HEK293 (cell line): ENCODE measurements at regions not wholly inside any gene's neighbourhood (a gene's known extent, or its start where the extent isn't known, plus 50 kb on each side); places are given as distances from the start of the nearest gene placed in this dataset.

Experiments
- CTCF ChIA-PET: fragments of 350-600 bp; formaldehyde crosslinking; extraction: SDS; loops from one replicate; lab custom pipeline; 2021; ENCODE audit warnings: antibody characterized with exemption; lab: Yijun Ruan, JAX
- POLR2A ChIA-PET: fragments of 300-600 bp; formaldehyde crosslinking; extraction: SDS; loops from one replicate; lab custom pipeline; 2020; ENCODE audit warnings: antibody characterized with exemption, inconsistent platforms; lab: Yijun Ruan, JAX
- H3K27ac ChIP-seq: fragments of 200-500 bp; sonication (Bioruptor generic); 2 replicates; pipeline ENCODE4 v1.5.1; 2014; ENCODE audit warnings: low read depth, low read length, control low read depth, inconsistent platforms; ENCODE audit errors: extremely low read depth
- H3K36me3 ChIP-seq, 2 experiments: fragments of 200-500 bp in 1 of 2; sonication (Bioruptor generic) in 1 of 2; 1 replicate in 1 of 2; 2 replicates in 1 of 2; pipeline ENCODE4 v1.5.1; 2014 to 2017; ENCODE audit warnings: inconsistent platforms in 2 of 2, low read length in 2 of 2; ENCODE audit not compliant: control insufficient read depth in 2 of 2, insufficient read depth in 1 of 2
- H3K4me1 ChIP-seq: fragments of 200-500 bp; sonication (Bioruptor generic); 2 replicates; pipeline ENCODE4 v1.5.1; 2014; ENCODE audit warnings: mild to moderate bottlenecking, low read length, inconsistent platforms; ENCODE audit not compliant: control insufficient read depth, insufficient read depth
- H3K4me3 ChIP-seq: 2 replicates; pipeline ENCODE4 v1.5.1; 2011; ENCODE audit warnings: low read depth, mild to moderate bottlenecking, control low read depth, low read length, moderate library complexity
- H3K9me3 ChIP-seq: fragments of 200-500 bp; sonication (Bioruptor generic); 2 replicates; pipeline ENCODE4 v1.5.1; 2014; ENCODE audit warnings: low read depth, low read length, inconsistent platforms; ENCODE audit not compliant: control insufficient read depth, insufficient read depth
- HOXD13 ChIP-seq: sonication (generic); formaldehyde crosslinking; IDR thresholded peaks from 2 replicates; pipeline ENCODE4 v1.8.0; 2022; ENCODE audit warnings: missing genetic modification reagents, borderline replicate concordance
- KLF7 ChIP-seq: fragments of 450-650 bp; formaldehyde crosslinking; IDR thresholded peaks from 2 replicates; pipeline ENCODE4 v1.5.1; 2016; ENCODE audit warnings: missing biosample characterization, missing genetic modification characterization, borderline replicate concordance
- PRDM2 ChIP-seq: fragments of 450-650 bp; formaldehyde crosslinking; IDR thresholded peaks from 2 replicates; pipeline ENCODE4 v1.5.1; 2016; ENCODE audit warnings: missing biosample characterization, missing genetic modification characterization, borderline replicate concordance
- SALL2 ChIP-seq: fragments of 450-650 bp; formaldehyde crosslinking; IDR thresholded peaks from 2 replicates; pipeline ENCODE4 v1.5.0; 2017; ENCODE audit warnings: missing biosample characterization, mild to moderate bottlenecking, missing genetic modification characterization, borderline replicate concordance
- SETDB1 ChIP-seq: IDR thresholded peaks from one replicate; pipeline ENCODE4 v1.6.1; 2017; ENCODE audit warnings: mild to moderate bottlenecking, low read length, moderate library complexity, mixed read lengths; ENCODE audit not compliant: insufficient read length
- ZBTB7A ChIP-seq: fragments of 450-650 bp; formaldehyde crosslinking; IDR thresholded peaks from 2 replicates; pipeline ENCODE4 v1.5.1; 2016; ENCODE audit warnings: low read depth, missing biosample characterization, missing genetic modification characterization
- ZFP3 ChIP-seq: fragments of 450-650 bp; formaldehyde crosslinking; IDR thresholded peaks from 2 replicates; pipeline ENCODE4 v1.5.1; 2016; ENCODE audit warnings: low read depth, missing biosample characterization, missing genetic modification characterization
- ZFP69B ChIP-seq: fragments of 450-650 bp; formaldehyde crosslinking; IDR thresholded peaks from 2 replicates; pipeline ENCODE4 v1.5.1; 2016; ENCODE audit warnings: missing biosample characterization, missing genetic modification characterization
- ZNF138 ChIP-seq: fragments of 450-650 bp; formaldehyde crosslinking; IDR thresholded peaks from 2 replicates; pipeline ENCODE4 v1.5.1; 2016; ENCODE audit warnings: missing biosample characterization, missing genetic modification characterization, borderline replicate concordance
- ZNF184 ChIP-seq: fragments of 450-650 bp; IDR thresholded peaks from 2 replicates; pipeline ENCODE4 v1.5.1; 2018; ENCODE audit warnings: missing biosample characterization, mild to moderate bottlenecking, missing genetic modification characterization
- ZNF2 ChIP-seq: fragments of 450-650 bp; formaldehyde crosslinking; IDR thresholded peaks from 2 replicates; pipeline ENCODE4 v1.5.1; 2016; ENCODE audit warnings: missing biosample characterization, missing genetic modification characterization
- ZNF223 ChIP-seq: fragments of 450-650 bp; formaldehyde crosslinking; IDR thresholded peaks from 2 replicates; pipeline ENCODE4 v1.5.1; 2016; ENCODE audit warnings: missing biosample characterization, missing genetic modification characterization
- ZNF239 ChIP-seq: fragments of 450-650 bp; formaldehyde crosslinking; IDR thresholded peaks from 2 replicates; pipeline ENCODE4 v1.5.1; 2016; ENCODE audit warnings: missing biosample characterization, missing genetic modification characterization
- ZNF24 ChIP-seq: fragments of 450-650 bp; formaldehyde crosslinking; IDR thresholded peaks from 2 replicates; pipeline ENCODE4 v1.5.1; 2016; ENCODE audit warnings: missing biosample characterization, missing genetic modification characterization
- ZNF248 ChIP-seq: fragments of 450-650 bp; formaldehyde crosslinking; IDR thresholded peaks from 2 replicates; pipeline ENCODE4 v1.5.1; 2017; ENCODE audit warnings: missing biosample characterization, missing genetic modification characterization
- ZNF37A ChIP-seq: fragments of 450-650 bp; IDR thresholded peaks from 2 replicates; pipeline ENCODE4 v1.5.1; 2018; ENCODE audit warnings: missing biosample characterization, missing genetic modification characterization
- ZNF473 ChIP-seq: fragments of 450-650 bp; formaldehyde crosslinking; IDR thresholded peaks from 2 replicates; pipeline ENCODE4 v1.5.1; 2017; ENCODE audit warnings: missing biosample characterization, missing genetic modification characterization
- ZNF488 ChIP-seq: fragments of 450-650 bp; formaldehyde crosslinking; IDR thresholded peaks from 2 replicates; pipeline ENCODE4 v1.5.1; 2016; ENCODE audit warnings: missing biosample characterization, missing genetic modification characterization
- ZNF561 ChIP-seq: fragments of 450-650 bp; IDR thresholded peaks from 2 replicates; pipeline ENCODE4 v1.5.1; 2018; ENCODE audit warnings: missing biosample characterization, missing genetic modification characterization, borderline replicate concordance
- ZNF777 ChIP-seq: fragments of 450-650 bp; formaldehyde crosslinking; IDR thresholded peaks from 2 replicates; pipeline ENCODE4 v1.5.1; 2017; ENCODE audit warnings: missing biosample characterization, missing genetic modification characterization, borderline replicate concordance
- ZNF830 ChIP-seq: fragments of 450-650 bp; IDR thresholded peaks from 2 replicates; pipeline ENCODE4 v1.5.0; 2018; ENCODE audit warnings: missing biosample characterization, missing genetic modification characterization, low read depth, mild to moderate bottlenecking, moderate library complexity
- TF ChIP-seq, protein P1 (sequence below): fragments of 450-650 bp; formaldehyde crosslinking; IDR thresholded peaks from 2 replicates; pipeline ENCODE4 v1.5.1; 2016; ENCODE audit warnings: missing biosample characterization, missing genetic modification characterization
- TF ChIP-seq, protein P2 (sequence below): fragments of 450-650 bp; formaldehyde crosslinking; IDR thresholded peaks from 2 replicates; pipeline ENCODE4 v1.5.1; 2016; ENCODE audit warnings: missing biosample characterization, missing genetic modification characterization
- TF ChIP-seq, protein P3 (sequence below): fragments of 450-650 bp; formaldehyde crosslinking; IDR thresholded peaks from 2 replicates; pipeline ENCODE4 v1.5.1; 2016; ENCODE audit warnings: missing biosample characterization, missing genetic modification characterization

- no peak for TF ChIP-seq ZNF37A (tag by site-specific recombination)
- TF ChIP-seq, protein P1, sequence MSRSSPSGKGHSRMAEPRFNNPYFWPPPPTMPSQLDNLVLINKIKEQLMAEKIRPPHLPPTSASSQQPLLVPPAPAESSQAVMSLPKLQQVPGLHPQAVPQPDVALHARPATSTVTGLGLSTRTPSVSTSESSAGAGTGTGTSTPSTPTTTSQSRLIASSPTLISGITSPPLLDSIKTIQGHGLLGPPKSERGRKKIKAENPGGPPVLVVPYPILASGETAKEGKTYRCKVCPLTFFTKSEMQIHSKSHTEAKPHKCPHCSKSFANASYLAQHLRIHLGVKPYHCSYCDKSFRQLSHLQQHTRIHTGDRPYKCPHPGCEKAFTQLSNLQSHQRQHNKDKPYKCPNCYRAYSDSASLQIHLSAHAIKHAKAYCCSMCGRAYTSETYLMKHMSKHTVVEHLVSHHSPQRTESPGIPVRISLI (tag by site-specific recombination) = no peak
- TF ChIP-seq ZBTB7A = no peak
- no peak for TF ChIP-seq ZFP69B (tag by site-specific recombination)
- TF ChIP-seq ZNF184 = no peak
- no peak for TF ChIP-seq ZNF473 (tag by site-specific recombination)
- TF ChIP-seq ZNF248 (tag by site-specific recombination) = no peak
- TF ChIP-seq ZNF488 (tag by site-specific recombination) = no peak
- no peak for TF ChIP-seq ZNF561 (tag by site-specific recombination)
- no peak for TF ChIP-seq ZFP3 (tag by site-specific recombination)
- no peak for TF ChIP-seq ZNF239 (tag by site-specific recombination)
- TF ChIP-seq, protein P2, sequence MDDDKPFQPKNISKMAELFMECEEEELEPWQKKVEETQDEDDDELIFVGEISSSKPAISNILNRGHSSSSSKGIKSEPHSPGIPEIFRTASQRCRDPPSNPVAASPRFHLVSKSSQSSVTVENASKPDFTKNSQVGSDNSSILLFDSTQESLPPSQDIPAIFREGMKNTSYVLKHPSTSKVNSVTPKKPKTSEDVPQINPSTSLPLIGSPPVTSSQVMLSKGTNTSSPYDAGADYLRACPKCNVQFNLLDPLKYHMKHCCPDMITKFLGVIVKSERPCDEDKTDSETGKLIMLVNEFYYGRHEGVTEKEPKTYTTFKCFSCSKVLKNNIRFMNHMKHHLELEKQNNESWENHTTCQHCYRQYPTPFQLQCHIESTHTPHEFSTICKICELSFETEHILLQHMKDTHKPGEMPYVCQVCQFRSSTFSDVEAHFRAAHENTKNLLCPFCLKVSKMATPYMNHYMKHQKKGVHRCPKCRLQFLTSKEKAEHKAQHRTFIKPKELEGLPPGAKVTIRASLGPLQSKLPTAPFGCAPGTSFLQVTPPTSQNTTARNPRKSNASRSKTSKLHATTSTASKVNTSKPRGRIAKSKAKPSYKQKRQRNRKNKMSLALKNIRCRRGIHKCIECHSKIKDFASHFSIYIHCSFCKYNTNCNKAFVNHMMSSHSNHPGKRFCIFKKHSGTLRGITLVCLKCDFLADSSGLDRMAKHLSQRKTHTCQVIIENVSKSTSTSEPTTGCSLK (tag by site-specific recombination) = no peak
- no peak for TF ChIP-seq ZNF138 (tag by site-specific recombination)
- TF ChIP-seq, protein P3, sequence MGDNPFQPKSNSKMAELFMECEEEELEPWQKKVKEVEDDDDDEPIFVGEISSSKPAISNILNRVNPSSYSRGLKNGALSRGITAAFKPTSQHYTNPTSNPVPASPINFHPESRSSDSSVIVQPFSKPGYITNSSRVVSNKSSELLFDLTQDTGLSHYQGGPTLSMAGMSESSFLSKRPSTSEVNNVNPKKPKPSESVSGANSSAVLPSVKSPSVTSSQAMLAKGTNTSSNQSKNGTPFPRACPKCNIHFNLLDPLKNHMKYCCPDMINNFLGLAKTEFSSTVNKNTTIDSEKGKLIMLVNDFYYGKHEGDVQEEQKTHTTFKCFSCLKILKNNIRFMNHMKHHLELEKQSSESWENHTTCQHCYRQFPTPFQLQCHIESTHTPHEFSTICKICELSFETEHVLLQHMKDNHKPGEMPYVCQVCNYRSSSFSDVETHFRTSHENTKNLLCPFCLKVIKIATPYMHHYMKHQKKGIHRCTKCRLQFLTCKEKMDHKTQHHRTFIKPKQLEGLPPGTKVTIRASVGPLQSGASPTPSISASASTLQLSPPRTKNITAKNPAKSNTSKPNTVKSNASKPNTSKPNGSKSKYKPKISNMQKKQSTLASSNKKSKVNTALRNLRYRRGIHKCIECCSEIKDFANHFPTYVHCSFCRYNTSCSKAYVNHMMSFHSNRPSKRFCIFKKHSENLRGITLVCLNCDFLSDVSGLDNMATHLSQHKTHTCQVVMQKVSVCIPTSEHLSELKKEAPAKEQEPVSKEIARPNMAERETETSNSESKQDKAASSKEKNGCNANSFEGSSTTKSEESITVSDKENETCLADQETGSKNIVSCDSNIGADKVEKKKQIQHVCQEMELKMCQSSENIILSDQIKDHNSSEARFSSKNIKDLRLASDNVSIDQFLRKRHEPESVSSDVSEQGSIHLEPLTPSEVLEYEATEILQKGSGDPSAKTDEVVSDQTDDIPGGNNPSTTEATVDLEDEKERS (tag by site-specific recombination) = no peak
- TF ChIP-seq ZNF223 = no peak
- no peak for TF ChIP-seq HOXD13 (CRISPR knock-in tag)
- TF ChIP-seq ZNF24 (tag by site-specific recombination) = no peak
- no peak for TF ChIP-seq ZNF2 (tag by site-specific recombination)
- Histone ChIP-seq H3K4me1 (no peaks in the 10 kb centered on the region), H3K4me3 (no peak overlapping the region), H3K27ac (no peak overlapping the region), H3K36me3 (no peaks in the 10 kb centered on the region), H3K9me3 (no peaks in the 10 kb centered on the region)
- ChIA-PET POLR2A (no interaction called here), CTCF (no interaction called here)
These were observed 667.3 kb upstream of the PRKX start for GRCh38 chrX:4380710-4381109.

GRCh38 chrX:4379071-4379470 is 665.6 kb upstream of the PRKX start:
- Histone ChIP-seq H3K27ac (no peak overlapping the region), H3K4me3 (no peak overlapping the region), H3K36me3 (no peaks in the 10 kb centered on the region), H3K9me3 (no peaks in the 10 kb centered on the region), H3K4me1 (no peaks in the 10 kb centered on the region)
- CTCF ChIA-PET = no interaction called here
- POLR2A ChIA-PET = no interaction called here
- TF ChIP-seq SETDB1 = no peak
- no peak for TF ChIP-seq ZNF24 (tag by site-specific recombination)
- no peak for TF ChIP-seq ZNF777 (tag by site-specific recombination)
- TF ChIP-seq SALL2 (tag by site-specific recombination) = no peak
- TF ChIP-seq ZNF473 (tag by site-specific recombination) = no peak
- no peak for TF ChIP-seq KLF7 (tag by site-specific recombination)
- TF ChIP-seq ZNF830 (tag by site-specific recombination) = no peak
- no peak for TF ChIP-seq PRDM2 (tag by site-specific recombination)
